GM12892 (cell line): ENCODE measurements at regions not wholly inside any gene's neighbourhood (a gene's known extent, or its start where the extent isn't known, plus 50 kb on each side); places are given as distances from the start of the nearest gene placed in this dataset.

ENCODE experiments used
- POLR2A ChIP-seq: IDR thresholded peaks from 2 replicates; pipeline ENCODE4 v1.6.1; 2011; ENCODE audit warnings: low read depth, low read length, control low read depth
- TAF1 ChIP-seq: IDR thresholded peaks from 2 replicates; pipeline ENCODE4 v1.6.1; 2011; ENCODE audit warnings: low read depth, mild to moderate bottlenecking, control low read depth, low read length, borderline replicate concordance

DNA sequence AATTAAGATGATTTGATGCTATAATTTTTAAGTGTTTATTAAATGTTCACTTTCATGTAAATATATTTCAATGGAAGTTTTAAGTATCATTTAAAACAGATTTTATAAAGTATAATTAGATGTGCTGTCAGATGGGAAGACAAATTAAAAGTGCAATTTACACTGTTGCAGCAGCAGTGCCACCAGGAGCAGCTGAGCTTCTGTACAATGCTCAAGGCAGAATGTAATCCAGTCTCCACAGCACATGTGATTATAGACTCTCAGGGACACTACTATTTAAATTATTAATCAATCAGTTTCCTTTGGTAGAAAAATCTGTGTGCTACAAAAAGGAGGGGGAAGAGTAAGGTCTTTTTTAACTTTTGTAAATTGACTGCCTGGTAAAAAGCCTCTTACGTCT lies 285.7 kb upstream of the USP15 start:
- TF ChIP-seq POLR2A (no peak), TAF1 (no peak)
